Gastroesophageal sphincter (tissue), 4 donors: ENCODE measurements at regions not wholly inside any gene's neighbourhood (a gene's known extent, or its start where the extent isn't known, plus 50 kb on each side); places are given as distances from the start of the nearest gene placed in this dataset.

ENCODE experiments used
- ATAC-seq: fragments of 150-250 bp; one replicate; pipeline ENCODE4 v1.9.1; 2016; ENCODE audit warnings: mild to moderate bottlenecking, moderate library complexity
- H3K27ac ChIP-seq, 4 donors: fragments of 200-600 bp; sonication (generic) in 3 of 4; 1 replicate in 3 of 4; 2 replicates in 1 of 4; pipeline ENCODE4 v1.5.1; 2016 to 2019
- H3K27me3 ChIP-seq: fragments of 200-600 bp; sonication (generic); one replicate; pipeline ENCODE4 v1.5.1; 2019
- H3K36me3 ChIP-seq, 2 donors: fragments of 200-600 bp; sonication (generic); one replicate each; pipeline ENCODE4 v1.5.1; 2019; ENCODE audit warnings: control low read depth in 1 of 2
- H3K4me1 ChIP-seq, 3 donors: fragments of 200-600 bp; sonication (generic); 1 replicate in 2 of 3; 2 replicates in 1 of 3; pipeline ENCODE4 v1.5.1; 2016 to 2019; ENCODE audit warnings: control low read depth in 2 of 3
- H3K4me3 ChIP-seq, 2 donors: fragments of 200-600 bp; sonication (generic); one replicate each; pipeline ENCODE4 v1.5.1; 2019; ENCODE audit warnings: mild to moderate bottlenecking in 1 of 2, moderate library complexity in 1 of 2
- H3K9me3 ChIP-seq, 3 donors: fragments of 200-600 bp; sonication (generic); one replicate each; pipeline ENCODE4 v1.5.1; 2017 to 2019; ENCODE audit warnings: control low read depth in 2 of 3
- EP300 ChIP-seq: sonication (generic); formaldehyde crosslinking; IDR thresholded peaks from one replicate; pipeline ENCODE4 v1.6.1; 2017; ENCODE audit warnings: antibody characterized with exemption, mild to moderate bottlenecking
- POLR2A ChIP-seq, 2 donors: fragments of 450-650 bp; IDR thresholded peaks; one replicate each; pipeline ENCODE4 v1.6.1; 2017; ENCODE audit warnings: antibody characterized with exemption in 2 of 2, mild to moderate bottlenecking in 2 of 2, moderate library complexity in 1 of 2
- POLR2AphosphoS5 ChIP-seq: sonication (generic); formaldehyde crosslinking; IDR thresholded peaks from one replicate; pipeline ENCODE4 v1.6.1; 2017; ENCODE audit warnings: antibody characterized with exemption
- WGBS, 2 donors: methylation state at CpG; one replicate each; pipeline ENCODE4 v1.1.5; 2018; ENCODE audit warnings: low coverage in 1 of 2; 5-methylcytosine and 5-hydroxymethylcytosine counted together
- TF ChIP-seq, protein P1 (sequence below), 4 experiments: fragments of 200-600 bp in 2 of 4; fragments of 450-650 bp in 2 of 4; sonication (generic) in 1 of 4; IDR thresholded peaks; one replicate each; pipeline ENCODE4 v1.5.1; 2017 to 2019; ENCODE audit warnings: antibody characterized with exemption in 4 of 4, mild to moderate bottlenecking in 2 of 4, moderate library complexity in 2 of 4

DNA sequence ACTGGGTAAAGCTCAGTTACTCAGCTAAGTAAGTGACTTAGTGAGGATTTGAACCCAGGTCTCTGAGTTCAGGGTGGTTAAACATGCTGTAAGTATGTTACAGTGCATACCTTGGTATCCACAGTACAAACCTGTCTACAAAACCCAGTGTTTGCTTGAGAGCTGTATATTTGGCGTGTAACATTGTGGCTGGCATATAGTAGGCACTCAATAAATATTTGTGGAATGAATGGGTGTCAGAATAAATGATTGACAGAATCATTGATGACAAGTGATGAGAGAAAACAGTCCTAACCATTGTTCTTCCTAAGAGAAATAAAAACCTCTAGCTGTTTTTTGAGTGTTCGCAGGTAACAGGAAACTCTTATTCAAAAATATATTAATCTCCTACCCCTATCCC, 79.7 kb upstream of the BCOR start:
- ATAC-seq, result no peak
- Histone ChIP-seq H3K4me3 (peak overlapping the region in 1 of 2 donors; percentile 68), H3K4me1 (peaks cover 0 to 26% (median 0%) of the 10 kb centered on the region in 3 donors), H3K9me3 (no peaks in the 10 kb centered on the region), H3K27me3 (no peaks in the 10 kb centered on the region), H3K27ac (peak overlapping the region; percentile 85 to 95 (median 92)), H3K36me3 (no peaks in the 10 kb centered on the region)
- WGBS, 2 donors, result 75 to 80% methylated on average over 2 of the region's 2 CpGs
- TF ChIP-seq POLR2A (IDR thresholded peaks at IDR 0.05) (no peak), POLR2AphosphoS5 (no peak), EP300 (no peak)
- TF ChIP-seq, protein P1, sequence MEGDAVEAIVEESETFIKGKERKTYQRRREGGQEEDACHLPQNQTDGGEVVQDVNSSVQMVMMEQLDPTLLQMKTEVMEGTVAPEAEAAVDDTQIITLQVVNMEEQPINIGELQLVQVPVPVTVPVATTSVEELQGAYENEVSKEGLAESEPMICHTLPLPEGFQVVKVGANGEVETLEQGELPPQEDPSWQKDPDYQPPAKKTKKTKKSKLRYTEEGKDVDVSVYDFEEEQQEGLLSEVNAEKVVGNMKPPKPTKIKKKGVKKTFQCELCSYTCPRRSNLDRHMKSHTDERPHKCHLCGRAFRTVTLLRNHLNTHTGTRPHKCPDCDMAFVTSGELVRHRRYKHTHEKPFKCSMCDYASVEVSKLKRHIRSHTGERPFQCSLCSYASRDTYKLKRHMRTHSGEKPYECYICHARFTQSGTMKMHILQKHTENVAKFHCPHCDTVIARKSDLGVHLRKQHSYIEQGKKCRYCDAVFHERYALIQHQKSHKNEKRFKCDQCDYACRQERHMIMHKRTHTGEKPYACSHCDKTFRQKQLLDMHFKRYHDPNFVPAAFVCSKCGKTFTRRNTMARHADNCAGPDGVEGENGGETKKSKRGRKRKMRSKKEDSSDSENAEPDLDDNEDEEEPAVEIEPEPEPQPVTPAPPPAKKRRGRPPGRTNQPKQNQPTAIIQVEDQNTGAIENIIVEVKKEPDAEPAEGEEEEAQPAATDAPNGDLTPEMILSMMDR (IDR thresholded peaks at IDR 0.05), result no peak

DNA sequence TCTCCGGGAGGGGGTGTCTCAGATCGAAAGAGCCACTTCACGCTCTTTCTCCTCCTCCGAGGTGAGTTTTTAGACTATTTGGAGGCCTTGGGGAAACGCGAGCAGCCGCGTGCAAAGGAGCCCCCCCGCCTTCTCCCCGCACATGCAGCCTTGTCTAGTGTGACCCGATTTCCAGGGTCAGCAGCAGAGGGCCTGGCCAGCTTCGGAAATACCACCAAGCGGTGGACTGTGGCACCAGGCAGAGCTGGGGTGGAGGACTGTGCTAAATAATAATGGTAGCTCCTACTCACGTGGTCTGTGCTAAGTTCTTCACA, 79.3 kb upstream of the BCOR start:
- ATAC-seq, result peak; percentile 5
- no peaks in the 10 kb centered on the region for H3K27me3 ChIP-seq
- TF ChIP-seq POLR2A (IDR thresholded peaks at IDR 0.05) (no peak), EP300 (no peak)
- no peaks in the 10 kb centered on the region for H3K36me3 ChIP-seq
- H3K27ac ChIP-seq, result peak overlapping the region; percentile 85 to 95 (median 92)
- WGBS, 2 donors, result 0% methylated on average over 1 of the region's 14 CpGs; no CpG with 5 or more reads in 1 of the 2 donors
- peaks cover 0 to 26% (median 0%) of the 10 kb centered on the region in 3 donors for H3K4me1 ChIP-seq
- peak overlapping the region; percentile 59 to 68 for H3K4me3 ChIP-seq
- H3K9me3 ChIP-seq, result no peaks in the 10 kb centered on the region

DNA sequence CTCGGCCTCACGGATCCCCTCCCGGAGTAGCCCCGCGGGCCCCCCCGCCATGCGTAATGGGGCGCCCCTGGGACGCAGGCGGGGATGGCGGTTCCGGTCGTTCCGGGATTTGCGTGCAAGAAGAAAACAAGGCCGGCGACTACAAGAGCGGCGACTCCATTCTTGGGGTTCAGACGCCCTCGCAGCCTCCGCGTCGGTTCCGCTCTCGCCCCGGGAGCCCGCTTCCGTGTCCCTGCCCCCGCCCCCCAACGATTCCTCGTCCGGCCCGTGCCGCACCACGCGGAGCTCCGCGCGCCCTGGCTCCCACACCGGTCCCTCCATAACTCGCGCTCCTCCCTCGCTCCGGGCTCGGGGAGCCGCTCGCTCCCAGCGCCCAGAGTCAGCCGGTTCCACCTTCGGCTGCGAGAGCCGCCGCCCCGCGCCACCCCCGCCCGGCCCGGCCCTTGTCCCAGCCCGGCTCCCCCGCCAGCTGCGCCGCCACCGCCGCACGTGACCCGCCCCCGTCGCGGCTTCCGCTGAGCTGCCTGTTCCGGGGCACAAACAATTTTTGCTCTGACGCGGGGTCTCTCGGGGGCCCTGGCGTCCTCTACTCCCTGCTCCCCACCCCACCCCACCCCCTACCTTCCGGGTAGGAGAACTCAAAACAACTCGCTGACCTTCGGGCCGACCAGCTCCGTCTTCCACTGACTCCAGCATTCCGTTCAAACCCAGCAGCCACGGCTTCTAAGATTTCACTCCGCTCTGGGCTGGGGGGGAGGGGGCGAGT, 78.8 kb upstream of the BCOR start:
- peak overlapping the region; percentile 59 to 68 for H3K4me3 ChIP-seq
- H3K27ac ChIP-seq, result peak overlapping the region; percentile 85 to 95 (median 92)
- no peaks in the 10 kb centered on the region for H3K27me3 ChIP-seq
- TF ChIP-seq, protein P1 (IDR thresholded peaks at IDR 0.05), result no peak
- TF ChIP-seq POLR2A (IDR thresholded peaks at IDR 0.05), result peak; percentile 41 to 61
- no peaks in the 10 kb centered on the region for H3K9me3 ChIP-seq
- peak; percentile 61 for ATAC-seq
- WGBS, 2 donors, result 0% methylated on average over 1 of the region's 85 CpGs; no CpG with 5 or more reads in 1 of the 2 donors
- peaks cover 0 to 26% (median 0%) of the 10 kb centered on the region in 3 donors for H3K4me1 ChIP-seq
- H3K36me3 ChIP-seq, result no peaks in the 10 kb centered on the region

DNA sequence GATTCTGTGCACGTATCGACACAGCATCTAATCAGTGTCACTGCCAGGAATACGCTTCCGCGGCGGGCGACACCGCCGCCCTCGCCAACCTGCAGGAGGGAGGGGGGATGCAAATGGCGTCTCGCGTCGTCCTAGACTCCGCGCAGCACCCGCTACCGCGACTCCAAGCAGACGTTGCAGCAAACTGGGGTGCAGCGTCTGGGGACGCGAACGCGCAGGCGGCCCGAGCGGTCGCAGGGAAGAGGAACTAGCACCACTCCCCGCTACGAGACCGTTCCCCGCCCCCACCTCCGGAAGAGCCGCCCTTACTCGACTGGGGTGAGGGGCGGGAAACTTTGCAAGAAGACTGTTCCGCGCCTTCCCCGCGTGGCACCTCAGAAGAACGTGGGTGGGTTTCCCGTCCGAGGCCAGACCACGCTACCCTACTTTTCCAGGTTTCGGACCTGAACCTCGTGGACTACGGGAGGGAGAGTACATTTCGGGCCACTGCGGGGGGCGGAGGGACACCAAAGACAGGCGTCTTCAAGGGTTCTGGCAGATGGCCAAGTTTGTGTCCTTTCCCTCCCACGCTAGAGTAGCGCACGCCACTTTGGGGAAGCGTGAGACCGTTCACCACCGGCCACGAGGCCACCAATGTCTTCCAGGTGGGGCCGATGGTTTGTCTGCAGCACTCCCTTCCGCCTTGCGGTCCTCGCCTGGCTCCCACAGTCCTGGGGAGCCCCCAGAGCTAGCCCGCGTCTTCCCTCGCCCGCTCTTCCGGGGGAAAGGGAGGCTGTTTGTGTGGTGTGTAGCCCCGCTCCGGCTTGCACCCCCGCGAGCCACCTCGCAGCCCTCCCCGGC, 78.0 kb upstream of the BCOR start:
- 16% methylated on average over 22 of the region's 74 CpGs; no CpG with 5 or more reads in 1 of the 2 donors for WGBS, 2 donors
- H3K36me3 ChIP-seq, result no peaks in the 10 kb centered on the region
- peak overlapping the region; percentile 59 to 68 for H3K4me3 ChIP-seq
- peak overlapping the region; percentile 85 to 95 (median 92) for H3K27ac ChIP-seq
- TF ChIP-seq POLR2A (IDR thresholded peaks at IDR 0.05), result peak; percentile 16 to 31
- TF ChIP-seq POLR2AphosphoS5, result peak; percentile 63
- TF ChIP-seq EP300, result no peak
- TF ChIP-seq, protein P1 (IDR thresholded peaks at IDR 0.05), result no peak
- ATAC-seq, result peak; percentile 34
- H3K4me1 ChIP-seq, result peaks cover 0 to 34% (median 0%) of the 10 kb centered on the region in 3 donors
- no peaks in the 10 kb centered on the region for H3K9me3 ChIP-seq
- no peaks in the 10 kb centered on the region for H3K27me3 ChIP-seq

DNA sequence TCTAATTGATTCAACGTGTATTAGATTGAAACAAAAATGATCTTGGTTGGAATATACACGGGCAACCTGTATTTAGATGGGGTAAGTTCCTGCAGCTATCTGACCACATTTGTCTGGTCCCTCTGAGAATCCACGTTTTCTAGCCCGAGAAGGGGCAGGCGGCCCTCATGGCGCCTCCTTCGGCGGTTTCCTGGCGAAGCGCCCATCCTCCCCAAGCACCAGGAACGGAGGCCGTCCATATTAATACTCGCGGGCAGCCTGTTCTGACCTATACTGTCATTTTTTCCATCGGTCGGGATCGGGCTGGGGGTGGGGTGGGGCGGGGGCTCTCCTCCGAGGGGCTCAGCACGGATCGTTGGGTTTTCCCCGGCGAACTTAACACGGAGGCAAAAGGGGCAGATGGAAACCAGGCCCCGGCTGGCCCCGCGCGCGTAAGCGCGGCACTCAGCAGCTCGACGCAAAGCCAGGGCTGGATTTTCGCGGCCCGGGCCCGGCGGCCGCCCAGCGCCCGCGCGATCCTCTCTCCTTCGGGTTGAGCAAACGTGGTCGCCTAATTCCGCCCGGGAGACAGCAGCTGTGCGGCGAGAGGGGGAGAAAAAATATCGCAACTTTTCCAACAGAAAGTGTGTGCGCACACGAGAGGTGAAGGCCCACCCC, 77.2 kb upstream of the BCOR start:
- TF ChIP-seq POLR2A (IDR thresholded peaks at IDR 0.05) (no peak), EP300 (no peak), POLR2AphosphoS5 (no peak)
- TF ChIP-seq, protein P1 (IDR thresholded peaks at IDR 0.05), result no peak
- ATAC-seq, result peak; percentile 20
- H3K36me3 ChIP-seq, result no peaks in the 10 kb centered on the region
- H3K27ac ChIP-seq, result peak overlapping the region; percentile 85 to 95 (median 92)
- peaks cover 0 to 38% (median 0%) of the 10 kb centered on the region in 3 donors for H3K4me1 ChIP-seq
- 20% methylated on average over 2 of the region's 53 CpGs; no CpG with 5 or more reads in 1 of the 2 donors for WGBS, 2 donors
- no peaks in the 10 kb centered on the region for H3K9me3 ChIP-seq
- H3K27me3 ChIP-seq, result no peaks in the 10 kb centered on the region
- peak overlapping the region; percentile 59 to 68 for H3K4me3 ChIP-seq
